ENCODE measurements at regions not wholly inside any gene's neighbourhood (a gene's known extent, or its start where the extent isn't known, plus 50 kb on each side); places are given as distances from the start of the nearest gene placed in this dataset.

DNA sequence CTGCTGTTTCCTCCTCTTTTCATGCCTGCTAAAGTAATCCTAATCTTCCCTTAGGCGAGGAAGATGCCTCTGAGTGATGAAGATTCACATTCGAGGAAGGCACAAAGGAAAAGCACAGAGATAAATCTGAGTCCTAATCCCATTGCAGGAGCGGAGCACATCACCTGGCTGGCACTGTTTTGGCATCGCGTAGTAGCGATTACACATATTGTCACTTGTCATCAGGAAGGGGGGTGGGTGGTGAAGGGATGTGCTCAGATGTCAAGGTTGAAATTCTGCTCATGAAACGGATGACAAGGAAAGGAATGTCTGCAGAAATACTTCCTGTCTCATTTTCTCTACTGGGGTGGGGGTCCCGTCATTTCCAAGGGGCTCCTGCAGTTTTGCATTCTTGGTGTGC is 363.1 kb upstream of the EEF2KMT start:
- dilution Hi-C loops (cut with MboI; ENCODE audit: extremely low pct_ligation_motif_present, low sequenced_read_pairs): no loop called here
- TF ChIP-seq EZH2 (IDR thresholded peaks at IDR 0.05; ENCODE audit: low read length) (no peak), CTCF (optimal IDR thresholded peaks at IDR 0.05 in 1 of 3, IDR thresholded peaks at IDR 0.05 in 1 of 3, conservative IDR thresholded peaks at IDR 0.05 in 1 of 3; ENCODE audit: extremely low read depth in 1 of 3, insufficient read depth in 2 of 3, low read length in 3 of 3) (no peak)
- no peaks in the 10 kb centered on the region for H3K9me1 ChIP-seq (ENCODE audit: control insufficient read depth, extremely low read depth, insufficient read depth, low read length)

GRCh38 chr16:5459863-5460262 is 362.3 kb upstream of the EEF2KMT start:
- no peaks in the 10 kb centered on the region for H3K9me1 ChIP-seq (ENCODE audit: control insufficient read depth, extremely low read depth, insufficient read depth, low read length)
- H3K9ac ChIP-seq (ENCODE audit: control insufficient read depth, extremely low read depth, insufficient read depth, low read length): no peak overlapping the region
- no peak overlapping the region for H2AFZ ChIP-seq (ENCODE audit: control insufficient read depth, low read length)
- no peaks in the 10 kb centered on the region for H3K27me3 ChIP-seq (ENCODE audit: control insufficient read depth, extremely low read depth, insufficient read depth, low read length)
- H4K20me1 ChIP-seq (ENCODE audit: control insufficient read depth, extremely low read depth, insufficient read depth, low read length): no peaks in the 10 kb centered on the region
- H3K9me3 ChIP-seq (ENCODE audit: control insufficient read depth, low read depth, low read length): peaks cover 3% of the 10 kb centered on the region
- no peak overlapping the region for H3K4me3 ChIP-seq (ENCODE audit: control insufficient read depth in 2 of 3, extremely low read depth in 1 of 3, insufficient read depth in 2 of 3, low read depth in 1 of 3, low read length in 3 of 3)
- no peak overlapping the region for H3K27ac ChIP-seq (ENCODE audit: control insufficient read depth, insufficient read depth, low read length)
- no peaks in the 10 kb centered on the region for H3K79me2 ChIP-seq (ENCODE audit: control insufficient read depth, insufficient read depth, low read length)
- no peak overlapping the region for H3K4me2 ChIP-seq (ENCODE audit: control insufficient read depth, extremely low read depth, insufficient read depth, low read depth, low read length)
- FAIRE-seq (no peak), DNase-seq (ENCODE audit: low read depth, low spot score) (no peak)
- dilution Hi-C loops (cut with MboI; ENCODE audit: extremely low pct_ligation_motif_present, low sequenced_read_pairs): no loop called here
- no peaks in the 10 kb centered on the region for H3K36me3 ChIP-seq (ENCODE audit: control insufficient read depth in 2 of 2, extremely low read depth in 1 of 2, insufficient read depth in 2 of 2, low read length in 2 of 2)
- no peaks in the 10 kb centered on the region for H3K4me1 ChIP-seq (ENCODE audit: control insufficient read depth, extremely low read depth, insufficient read depth, low read length)
- no peak for TF ChIP-seq EZH2 (IDR thresholded peaks at IDR 0.05; ENCODE audit: low read length)
- TF ChIP-seq CTCF (optimal IDR thresholded peaks at IDR 0.05 in 1 of 3, IDR thresholded peaks at IDR 0.05 in 1 of 3, conservative IDR thresholded peaks at IDR 0.05 in 1 of 3; ENCODE audit: extremely low read depth in 1 of 3, insufficient read depth in 2 of 3, low read length in 3 of 3): no peak

More for the DNA sequence above, 363.1 kb upstream of the EEF2KMT start:
- no peak for DNase-seq (ENCODE audit: low read depth, low spot score)
- Histone ChIP-seq H3K36me3 (ENCODE audit: control insufficient read depth in 2 of 2, extremely low read depth in 1 of 2, insufficient read depth in 2 of 2, low read length in 2 of 2) (no peaks in the 10 kb centered on the region), H3K27me3 (ENCODE audit: control insufficient read depth, extremely low read depth, insufficient read depth, low read length) (no peaks in the 10 kb centered on the region), H3K4me2 (ENCODE audit: control insufficient read depth, extremely low read depth, insufficient read depth, low read depth, low read length) (no peak overlapping the region), H4K20me1 (ENCODE audit: control insufficient read depth, extremely low read depth, insufficient read depth, low read length) (no peaks in the 10 kb centered on the region), H3K9me3 (ENCODE audit: control insufficient read depth, low read depth, low read length) (peaks cover 3% of the 10 kb centered on the region), H3K27ac (ENCODE audit: control insufficient read depth, insufficient read depth, low read length) (no peak overlapping the region), H3K9ac (ENCODE audit: control insufficient read depth, extremely low read depth, insufficient read depth, low read length) (no peak overlapping the region), H3K4me3 (ENCODE audit: control insufficient read depth in 2 of 3, extremely low read depth in 1 of 3, insufficient read depth in 2 of 3, low read depth in 1 of 3, low read length in 3 of 3) (no peak overlapping the region), H3K4me1 (ENCODE audit: control insufficient read depth, extremely low read depth, insufficient read depth, low read length) (no peaks in the 10 kb centered on the region), H2AFZ (ENCODE audit: control insufficient read depth, low read length) (no peak overlapping the region), H3K79me2 (ENCODE audit: control insufficient read depth, insufficient read depth, low read length) (no peaks in the 10 kb centered on the region)
- no peak for FAIRE-seq

All from keratinocyte (primary cell).